RPMI7951 (cell line): ENCODE measurements at regions not wholly inside any gene's neighbourhood (a gene's known extent, or its start where the extent isn't known, plus 50 kb on each side); places are given as distances from the start of the nearest gene placed in this dataset.
A peak's percentile ranks its signal among the peaks of the same experiment; 100 is the strongest.

Source experiments
- DNase-seq: peaks from one replicate; pipeline ENCODE4 v3.0.0-alpha.2; 2012; ENCODE audit warnings: low read depth

- DNase-seq, result no peak
These were observed 395.2 kb upstream of the ARGLU1 start for GRCh38 chr13:106963151-106963550.

- no peak for DNase-seq
These were observed 393.7 kb upstream of the ARGLU1 start for GRCh38 chr13:106961651-106962050.

GRCh38 chr13:106961216-106961615 is 393.3 kb upstream of the ARGLU1 start:
- no peak for DNase-seq

GRCh38 chr13:106958621-106959048 is 390.7 kb upstream of the ARGLU1 start:
- no peak for DNase-seq

GRCh38 chr13:106942563-106942962 is 374.6 kb upstream of the ARGLU1 start:
- no peak for DNase-seq

GRCh38 chr13:106941779-106942178 is 373.8 kb upstream of the ARGLU1 start:
- DNase-seq, result no peak

- no peak for DNase-seq
These were observed 359.5 kb upstream of the ARGLU1 start for GRCh38 chr13:106927421-106927820.

- no peak for DNase-seq
These were observed 354.4 kb upstream of the ARGLU1 start for GRCh38 chr13:106922384-106922783.

GRCh38 chr13:106919638-106920037 is 351.7 kb upstream of the ARGLU1 start:
- no peak for DNase-seq

GRCh38 chr13:106919133-106919532 is 351.2 kb upstream of the ARGLU1 start:
- no peak for DNase-seq

- DNase-seq, result no peak
These were observed 350.6 kb upstream of the ARGLU1 start for GRCh38 chr13:106918557-106918860.

GRCh38 chr13:106917673-106918556 is 350.0 kb upstream of the ARGLU1 start:
- DNase-seq, result peak; percentile 47

- DNase-seq, result no peak
These were observed 349.2 kb upstream of the ARGLU1 start for GRCh38 chr13:106917024-106917571.

- DNase-seq, result no peak
These were observed 348.5 kb upstream of the ARGLU1 start for GRCh38 chr13:106916329-106916976.

GRCh38 chr13:106915146-106915545 is 347.2 kb upstream of the ARGLU1 start:
- DNase-seq, result no peak

GRCh38 chr13:106911627-106912026 is 343.7 kb upstream of the ARGLU1 start:
- DNase-seq, result no peak

- DNase-seq, result no peak
These were observed 343.1 kb upstream of the ARGLU1 start for GRCh38 chr13:106911020-106911419.

- no peak for DNase-seq
These were observed 338.6 kb upstream of the ARGLU1 start for GRCh38 chr13:106906426-106906996.

GRCh38 chr13:106905380-106906162 is 337.6 kb upstream of the ARGLU1 start:
- no peak for DNase-seq

- DNase-seq, result no peak
These were observed 331.5 kb upstream of the ARGLU1 start for GRCh38 chr13:106899442-106899841.

- DNase-seq, result no peak
These were observed 330.3 kb upstream of the ARGLU1 start for GRCh38 chr13:106898231-106898630.

- no peak for DNase-seq
These were observed 320.2 kb upstream of the ARGLU1 start for GRCh38 chr13:106888148-106888547.
